LNCAP (cell line): ENCODE measurements at regions not wholly inside any gene's neighbourhood (a gene's known extent, or its start where the extent isn't known, plus 50 kb on each side); places are given as distances from the start of the nearest gene placed in this dataset.

Experiments used
- CTCF ChIP-seq: fragments of 450-650 bp; IDR thresholded peaks from 2 replicates; pipeline ENCODE4 v1.5.1; 2017; ENCODE audit warnings: mild to moderate bottlenecking

GRCh38 chr5:155815248-155815647, 511.7 kb upstream of the SGCD start:
- no peak for TF ChIP-seq CTCF

GRCh38 chr5:155822177-155822576, 504.8 kb upstream of the SGCD start:
- TF ChIP-seq CTCF, result no peak

DNA sequence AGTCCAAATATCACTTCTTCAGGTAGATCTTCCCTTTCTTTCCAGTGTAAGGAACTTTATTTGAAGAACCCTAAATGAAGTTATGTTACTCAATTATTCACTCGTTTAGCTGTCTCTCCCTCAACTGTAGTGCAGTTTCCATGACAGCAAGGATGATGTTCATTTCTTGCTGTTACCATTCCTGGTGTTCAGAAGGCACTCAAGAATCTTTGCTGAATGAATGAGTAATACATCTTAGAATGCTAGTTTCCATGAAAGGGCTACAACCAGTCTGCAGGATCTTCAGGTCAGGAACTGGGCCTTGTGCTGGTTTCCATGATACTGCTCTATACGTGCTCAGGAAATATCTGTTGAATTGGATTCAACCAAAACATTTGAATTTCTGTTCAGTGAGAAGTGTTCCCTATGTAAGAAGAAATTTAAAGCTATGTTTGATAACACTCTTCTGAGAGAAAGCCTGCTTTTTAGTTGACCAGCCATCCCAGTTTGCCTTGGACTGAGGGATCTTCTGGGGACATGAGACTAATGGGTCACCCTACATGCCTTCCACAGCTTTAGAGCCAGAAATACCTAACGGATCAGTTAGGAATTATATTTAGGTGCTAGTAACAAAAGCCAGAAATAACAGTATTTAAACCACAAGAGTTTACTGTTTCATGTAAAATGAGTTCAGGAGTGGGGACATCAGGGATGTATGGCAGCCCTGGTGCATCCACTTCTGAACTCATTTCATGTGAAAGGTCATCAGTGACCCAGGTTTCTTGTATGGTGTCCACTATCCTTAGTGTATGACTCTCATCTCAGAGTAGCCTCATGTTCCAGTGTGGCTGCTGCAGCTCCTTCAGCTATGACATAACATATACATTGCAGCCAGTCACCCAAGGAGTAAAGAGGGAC, 500.1 kb upstream of the SGCD start:
- no peak for TF ChIP-seq CTCF

- no peak for TF ChIP-seq CTCF
Observed at GRCh38 chr5:155827949-155828348, 499.0 kb upstream of the SGCD start.

- TF ChIP-seq CTCF, result no peak
Observed at GRCh38 chr5:155831491-155831890, 495.5 kb upstream of the SGCD start.

- TF ChIP-seq CTCF, result no peak
Observed at GRCh38 chr5:155833287-155833686, 493.7 kb upstream of the SGCD start.

- no peak for TF ChIP-seq CTCF
Observed at GRCh38 chr5:155834271-155834975, 492.5 kb upstream of the SGCD start.
